CD14-positive monocyte (primary cell): ENCODE measurements at regions not wholly inside any gene's neighbourhood (a gene's known extent, or its start where the extent isn't known, plus 50 kb on each side); places are given as distances from the start of the nearest gene placed in this dataset.

Experiments
- DNase-seq, 3 donors: peaks; one replicate each; pipeline ENCODE4 v3.0.0-alpha.2; 2011 to 2022
- H2AFZ ChIP-seq: 2 replicates; pipeline ENCODE4 v1.6.0; 2012; ENCODE audit warnings: mild to moderate bottlenecking, low read depth, low read length, inconsistent platforms; ENCODE audit not compliant: insufficient read depth, poor library complexity, severe bottlenecking
- H3K27ac ChIP-seq, 2 donors: 1 replicate in 1 of 2; 2 replicates in 1 of 2; pipeline ENCODE4 v1.5.1; 2012 to 2013; ENCODE audit warnings: low read length in 2 of 2, control low read depth in 1 of 2, inconsistent platforms in 1 of 2, low read depth in 1 of 2, mild to moderate bottlenecking in 1 of 2
- H3K27me3 ChIP-seq, 2 donors: one replicate each; pipeline versions ENCODE4 v1.6.0 to v1.6.1; 2011 to 2013; ENCODE audit warnings: low read length in 2 of 2; ENCODE audit not compliant: control insufficient read depth in 2 of 2, insufficient read depth in 2 of 2
- H3K36me3 ChIP-seq, 2 donors: replicated peaks in 1 of 2; 1 replicate in 1 of 2; 2 replicates in 1 of 2; pipeline versions ENCODE4 v1.5.1 to v1.6.1; 2012 to 2013; ENCODE audit warnings: low read length in 2 of 2, control low read depth in 1 of 2, inconsistent platforms in 1 of 2, mild to moderate bottlenecking in 1 of 2; ENCODE audit not compliant: insufficient read depth in 2 of 2, control insufficient read depth in 1 of 2
- H3K4me1 ChIP-seq, 2 donors: 1 replicate in 1 of 2; 2 replicates in 1 of 2; pipeline versions ENCODE4 v1.5.1 to v1.6.1; 2012 to 2013; ENCODE audit warnings: low read length in 2 of 2, control low read depth in 1 of 2, inconsistent platforms in 1 of 2, mild to moderate bottlenecking in 1 of 2, moderate library complexity in 1 of 2; ENCODE audit not compliant: insufficient read depth in 2 of 2, control insufficient read depth in 1 of 2
- H3K4me2 ChIP-seq: replicated peaks from 2 replicates; pipeline ENCODE3; 2012; ENCODE audit warnings: low read length, moderate library complexity, mild to moderate bottlenecking; ENCODE audit not compliant: poor library complexity, severe bottlenecking; ENCODE audit errors: extremely low read depth
- H3K4me3 ChIP-seq, 3 experiments: fragments of 200-600 bp in 1 of 3; sonication (generic) in 1 of 3; replicated peaks in 1 of 3; 1 replicate in 2 of 3; 2 replicates in 1 of 3; pipeline ENCODE4 v1.5.1; 2011 to 2013; ENCODE audit warnings: low read length in 3 of 3, mild to moderate bottlenecking in 3 of 3, control low read depth in 2 of 3, low read depth in 2 of 3, inconsistent platforms in 1 of 3, moderate library complexity in 1 of 3
- H3K79me2 ChIP-seq: 2 replicates; pipeline ENCODE4 v1.6.0; 2012; ENCODE audit warnings: mild to moderate bottlenecking, control low read depth, inconsistent platforms, low read length, moderate library complexity; ENCODE audit not compliant: insufficient read depth
- H3K9ac ChIP-seq: 2 replicates; pipeline ENCODE4 v1.6.0; 2017; ENCODE audit warnings: low read length, mild to moderate bottlenecking; ENCODE audit not compliant: insufficient read depth, poor library complexity, severe bottlenecking
- H3K9me3 ChIP-seq, 2 donors: replicated peaks in 1 of 2; 1 replicate in 1 of 2; 2 replicates in 1 of 2; pipeline versions ENCODE4 v1.5.1 to v1.6.1; 2012 to 2013; ENCODE audit warnings: low read length in 2 of 2, control low read depth in 1 of 2; ENCODE audit not compliant: control insufficient read depth in 1 of 2, insufficient read depth in 1 of 2
- H4K20me1 ChIP-seq: 2 replicates; pipeline ENCODE4 v1.6.0; 2012; ENCODE audit warnings: mild to moderate bottlenecking, low read length, control low read depth, moderate library complexity; ENCODE audit not compliant: insufficient read depth
- H3K27ac Mint-ChIP-seq, 7 donors: one replicate each; pipeline ENCODE4 v1.8.0; 2020; ENCODE audit warnings: mild to moderate bottlenecking in 7 of 7, mixed read lengths in 7 of 7, moderate library complexity in 6 of 7, inconsistent platforms in 2 of 7
- H3K27me3 Mint-ChIP-seq, 3 donors: one replicate each; pipeline ENCODE4 v1.8.0; 2021 to 2022; ENCODE audit warnings: low read depth in 3 of 3, mild to moderate bottlenecking in 3 of 3, mixed read lengths in 3 of 3, moderate library complexity in 3 of 3, inconsistent platforms in 1 of 3
- H3K36me3 Mint-ChIP-seq, 2 donors: one replicate each; pipeline ENCODE4 v1.8.0; 2020; ENCODE audit warnings: mixed read lengths in 2 of 2, inconsistent platforms in 1 of 2, mild to moderate bottlenecking in 1 of 2
- H3K4me1 Mint-ChIP-seq: one replicate; pipeline ENCODE4 v1.8.0; 2020; ENCODE audit warnings: mild to moderate bottlenecking, mixed read lengths
- H3K4me3 Mint-ChIP-seq, 2 donors: one replicate each; pipeline ENCODE4 v1.8.0; 2020; ENCODE audit warnings: mild to moderate bottlenecking in 2 of 2, mixed read lengths in 2 of 2, moderate library complexity in 1 of 2
- H3K9me3 Mint-ChIP-seq, 7 donors: one replicate each; pipeline ENCODE4 v1.8.0; 2020 to 2022; ENCODE audit warnings: mixed read lengths in 7 of 7, mild to moderate bottlenecking in 6 of 7, moderate library complexity in 6 of 7, inconsistent platforms in 2 of 7
- WGBS: methylation state at CpG from one replicate; pipeline ENCODE4 v1.1.5; 2013; ENCODE audit warnings: missing lambda C conversion rate; ENCODE audit not compliant: insufficient coverage; 5-methylcytosine and 5-hydroxymethylcytosine counted together
- intact Hi-C, 2 donors: fragments of 100-400 bp; cut with micrococcal nuclease; formaldehyde crosslinking; loops; one replicate each; pipeline versions ENCODE4 v1.15.0 to v1.15.1; 2023
- TF ChIP-seq, protein P1 (sequence below): fragments of 200-600 bp; IDR thresholded peaks from one replicate; pipeline ENCODE4 v1.8.0; 2022; ENCODE audit warnings: antibody characterized with exemption, mild to moderate bottlenecking

DNA sequence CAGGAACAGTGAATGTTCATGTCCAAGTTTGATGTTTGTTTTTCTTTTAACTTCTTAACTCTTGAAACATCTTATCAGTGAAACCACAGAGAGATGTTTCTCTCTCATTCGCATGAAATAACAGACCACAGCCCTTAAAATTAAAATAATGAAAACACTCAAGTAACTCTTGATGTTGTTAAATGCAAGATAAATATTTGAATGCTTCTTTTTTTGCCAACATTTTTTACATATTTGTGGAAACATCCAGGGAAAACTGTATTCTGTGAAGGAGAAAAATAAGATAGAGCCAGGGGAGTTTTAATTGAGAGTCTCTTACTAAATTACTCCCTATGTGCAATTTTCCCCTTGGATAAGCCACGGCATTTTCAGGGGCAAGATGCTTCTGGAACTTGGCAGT lies 361.8 kb upstream of the MGMT start:
- no peaks in the 10 kb centered on the region for H3K36me3 Mint-ChIP-seq
- no peak overlapping the region for H3K4me3 Mint-ChIP-seq
- no peak overlapping the region for H3K4me2 ChIP-seq

DNA sequence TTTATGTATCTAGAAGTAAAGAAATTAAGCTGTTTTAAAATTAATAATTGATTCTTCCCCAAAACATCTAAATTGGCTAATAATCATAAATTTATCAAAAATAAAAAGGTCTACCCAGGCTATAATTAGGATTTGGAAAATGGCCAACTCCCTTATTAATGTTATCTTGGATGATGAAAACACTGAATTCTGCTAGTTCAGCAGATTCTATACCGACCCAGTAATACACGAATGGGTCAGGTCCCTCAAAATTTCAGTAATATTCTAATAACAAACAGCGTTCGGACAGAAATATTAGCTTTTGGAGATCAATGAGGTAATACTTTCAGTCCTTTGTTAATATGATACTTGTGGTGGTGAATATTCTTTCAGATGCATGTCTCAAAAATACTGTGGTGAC lies 360.7 kb upstream of the MGMT start:
- Histone ChIP-seq H3K9ac (no peak overlapping the region), H3K36me3 (no peaks in the 10 kb centered on the region), H3K4me3 (no peak overlapping the region), H3K79me2 (no peaks in the 10 kb centered on the region), H3K27me3 (no peaks in the 10 kb centered on the region), H4K20me1 (no peaks in the 10 kb centered on the region), H3K27ac (no peak overlapping the region), H3K4me2 (no peak overlapping the region), H2AFZ (no peak overlapping the region), H3K4me1 (no peaks in the 10 kb centered on the region), H3K9me3 (no peaks in the 10 kb centered on the region)
- no peak for DNase-seq
- TF ChIP-seq, protein P1, sequence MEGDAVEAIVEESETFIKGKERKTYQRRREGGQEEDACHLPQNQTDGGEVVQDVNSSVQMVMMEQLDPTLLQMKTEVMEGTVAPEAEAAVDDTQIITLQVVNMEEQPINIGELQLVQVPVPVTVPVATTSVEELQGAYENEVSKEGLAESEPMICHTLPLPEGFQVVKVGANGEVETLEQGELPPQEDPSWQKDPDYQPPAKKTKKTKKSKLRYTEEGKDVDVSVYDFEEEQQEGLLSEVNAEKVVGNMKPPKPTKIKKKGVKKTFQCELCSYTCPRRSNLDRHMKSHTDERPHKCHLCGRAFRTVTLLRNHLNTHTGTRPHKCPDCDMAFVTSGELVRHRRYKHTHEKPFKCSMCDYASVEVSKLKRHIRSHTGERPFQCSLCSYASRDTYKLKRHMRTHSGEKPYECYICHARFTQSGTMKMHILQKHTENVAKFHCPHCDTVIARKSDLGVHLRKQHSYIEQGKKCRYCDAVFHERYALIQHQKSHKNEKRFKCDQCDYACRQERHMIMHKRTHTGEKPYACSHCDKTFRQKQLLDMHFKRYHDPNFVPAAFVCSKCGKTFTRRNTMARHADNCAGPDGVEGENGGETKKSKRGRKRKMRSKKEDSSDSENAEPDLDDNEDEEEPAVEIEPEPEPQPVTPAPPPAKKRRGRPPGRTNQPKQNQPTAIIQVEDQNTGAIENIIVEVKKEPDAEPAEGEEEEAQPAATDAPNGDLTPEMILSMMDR: no peak
- H3K27me3 Mint-ChIP-seq: peaks cover 0 to 10% (median 3%) of the 10 kb centered on the region in 3 donors
- no CpG with 5 or more reads among the region's 4 CpGs for WGBS
- no peaks in the 10 kb centered on the region for H3K9me3 Mint-ChIP-seq
- H3K36me3 Mint-ChIP-seq: no peaks in the 10 kb centered on the region
- peaks cover 8% of the 10 kb centered on the region for H3K4me1 Mint-ChIP-seq
- intact Hi-C loops: no loop called here
- no peak overlapping the region for H3K4me3 Mint-ChIP-seq
- no peak overlapping the region for H3K27ac Mint-ChIP-seq

More for the DNA sequence above, 361.8 kb upstream of the MGMT start:
- DNase-seq: no peak
- TF ChIP-seq, protein P1: no peak
- H3K4me1 Mint-ChIP-seq: peaks cover 12% of the 10 kb centered on the region
- no peak overlapping the region for H3K27ac Mint-ChIP-seq
- Histone ChIP-seq H3K9ac (no peak overlapping the region), H3K9me3 (no peaks in the 10 kb centered on the region), H3K36me3 (no peaks in the 10 kb centered on the region), H3K27ac (no peak overlapping the region), H3K4me3 (no peak overlapping the region), H2AFZ (no peak overlapping the region), H3K27me3 (no peaks in the 10 kb centered on the region), H3K79me2 (no peaks in the 10 kb centered on the region), H4K20me1 (no peaks in the 10 kb centered on the region), H3K4me1 (no peaks in the 10 kb centered on the region)
- H3K27me3 Mint-ChIP-seq: peaks cover 0 to 10% (median 3%) of the 10 kb centered on the region in 3 donors
- intact Hi-C loops: no loop called here
- H3K9me3 Mint-ChIP-seq: peaks cover 0 to under 1% (median 0%) of the 10 kb centered on the region in 7 donors
- no CpG with 5 or more reads among the region's 2 CpGs for WGBS
